ENCODE measurements at regions not wholly inside any gene's neighbourhood (a gene's known extent, or its start where the extent isn't known, plus 50 kb on each side); places are given as distances from the start of the nearest gene placed in this dataset.
"Not testable (repeated sequence)": the region's sequence is repeated elsewhere in the genome, so short reads cannot be mapped to it uniquely, and the experiment has no call there.

DNA sequence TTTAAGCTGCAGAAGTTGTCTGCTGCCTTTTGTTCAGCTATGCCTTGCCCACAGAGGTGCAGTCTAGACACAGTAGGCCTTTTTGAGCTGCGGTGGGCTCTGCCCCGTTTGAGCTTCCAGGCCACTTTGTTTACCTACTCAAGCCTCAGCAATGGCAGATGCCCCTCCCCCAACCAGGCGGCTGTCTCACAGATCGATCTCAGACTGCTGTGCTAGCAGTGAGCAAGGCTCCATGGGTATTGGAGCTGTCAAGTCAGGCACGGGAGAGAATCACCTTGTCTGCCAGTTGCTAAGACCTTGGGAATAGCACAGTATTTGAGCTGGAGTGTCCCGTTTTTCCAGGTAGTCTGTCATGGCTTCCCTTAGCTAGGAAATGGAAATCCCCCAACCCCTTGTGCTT is 587.8 kb upstream of the CLINT1 start:
- not testable (repeated sequence) for DNase-seq (ENCODE audit: low read depth)

DNA sequence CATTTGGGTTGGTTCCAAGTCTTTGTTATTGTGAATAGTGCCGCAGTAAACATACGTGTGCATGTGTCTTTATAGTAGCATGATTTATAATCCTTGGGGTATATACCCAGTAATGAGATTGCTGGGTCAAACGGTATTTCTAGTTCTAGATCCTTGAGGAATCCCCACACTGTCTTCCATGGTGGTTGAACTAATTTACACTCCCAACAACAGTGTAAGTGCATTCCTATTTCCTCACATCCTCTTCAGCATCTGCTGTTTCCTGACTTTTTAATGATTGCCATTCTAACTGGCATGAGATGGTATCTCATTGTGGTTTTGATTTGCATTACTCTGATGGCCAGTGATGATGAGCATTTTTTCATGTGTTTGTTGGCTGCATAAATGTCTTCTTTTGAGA is 580.3 kb upstream of the CLINT1 start:
- not testable (repeated sequence) for DNase-seq (ENCODE audit: low read depth)

DNA sequence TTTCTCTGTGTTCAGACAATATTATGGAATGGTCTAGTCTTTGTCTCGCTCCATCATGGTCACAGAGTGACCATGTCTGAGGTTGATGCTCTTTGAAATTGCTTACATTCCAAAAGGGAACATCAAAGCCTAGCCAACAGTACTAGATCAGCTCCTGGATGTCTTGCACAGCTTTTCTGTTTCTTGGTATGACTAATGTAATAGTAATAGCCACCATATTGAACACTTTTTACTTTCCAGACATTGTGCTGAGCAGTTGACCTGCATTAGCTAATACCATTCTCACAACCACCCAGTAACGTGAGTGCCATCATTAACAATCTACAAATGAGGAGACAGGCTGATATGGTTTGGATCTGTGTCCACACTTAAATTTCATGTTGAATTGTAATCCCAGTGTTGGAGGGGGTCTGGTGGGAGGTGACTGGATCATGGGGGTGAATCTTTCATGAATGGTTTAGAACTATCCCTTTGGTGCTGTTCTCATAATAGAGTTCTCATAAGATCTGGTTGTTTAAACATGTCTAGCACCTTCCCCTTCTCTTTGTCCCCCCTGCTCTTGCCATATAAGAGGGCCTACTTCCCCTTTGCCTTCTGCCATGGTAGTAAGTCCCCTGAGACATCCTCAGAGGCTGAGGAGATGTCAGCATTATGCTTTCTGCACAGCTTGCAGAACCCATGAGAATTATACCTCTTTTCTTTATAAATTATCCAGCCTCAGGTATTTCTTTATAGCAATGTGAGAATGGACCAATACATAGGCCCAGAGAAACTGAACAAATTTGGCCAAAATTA is 577.5 kb upstream of the CLINT1 start:
- no peak for DNase-seq (ENCODE audit: low read depth)

DNA sequence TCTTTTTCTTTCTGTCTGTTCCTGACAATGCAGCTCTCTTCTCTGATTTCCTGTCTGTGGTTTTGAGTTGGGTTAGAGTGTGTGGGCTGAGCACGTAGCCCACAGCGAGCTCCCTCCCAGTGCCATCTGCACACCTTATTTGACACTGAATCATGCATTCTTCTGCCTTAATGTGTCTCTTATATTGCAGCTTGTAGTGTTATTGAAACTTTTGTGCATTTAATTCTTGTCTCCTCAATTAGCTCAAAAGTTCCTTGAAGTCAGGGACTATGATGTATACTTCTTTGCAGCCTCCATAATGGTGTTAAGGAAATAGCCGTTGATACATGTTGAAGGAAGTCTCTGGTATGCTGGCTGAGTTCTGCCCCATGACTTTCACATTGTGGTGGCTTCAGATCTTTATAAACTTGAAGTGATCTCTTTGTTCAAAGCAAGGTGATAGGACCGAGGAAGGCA is 576.2 kb upstream of the CLINT1 start:
- no peak for DNase-seq (ENCODE audit: low read depth)

DNA sequence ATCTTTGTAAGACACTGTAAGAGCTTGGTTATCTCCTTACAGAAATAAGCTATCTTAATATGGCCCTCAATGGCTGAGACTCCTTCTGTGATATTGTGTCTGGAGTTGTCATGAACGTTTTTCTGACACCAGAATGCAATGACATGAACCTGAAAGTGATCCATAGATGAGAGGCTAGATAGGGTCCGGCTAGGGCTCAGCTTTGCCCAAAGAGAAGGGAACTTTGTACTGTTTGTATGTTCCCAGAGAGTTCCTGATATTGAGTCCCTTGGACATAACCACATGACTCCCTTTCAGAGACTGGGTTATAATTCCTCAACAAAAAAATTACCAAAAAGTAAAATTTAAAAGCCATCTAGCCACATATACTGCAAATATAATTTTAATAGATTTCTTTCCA is 575.8 kb upstream of the CLINT1 start:
- DNase-seq (ENCODE audit: low read depth), result no peak

DNA sequence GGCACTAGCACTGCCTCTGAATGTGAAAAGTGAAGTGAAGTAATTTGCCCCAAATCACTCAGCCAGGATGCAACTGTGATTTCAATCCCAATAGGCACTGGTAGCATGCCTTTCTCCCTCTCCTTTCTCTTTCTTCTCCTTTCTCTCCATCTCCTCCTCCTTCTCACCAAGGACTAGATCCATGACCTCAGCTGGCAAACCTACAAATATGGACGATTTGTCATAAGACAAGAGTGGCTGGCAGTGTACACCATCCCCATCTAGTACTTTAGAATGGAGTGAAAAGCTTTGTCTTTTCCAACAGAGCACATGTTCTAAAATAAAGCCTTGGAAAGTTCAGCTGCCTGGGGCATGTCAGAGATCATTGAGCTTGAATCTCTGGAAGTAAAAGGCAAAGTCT is 574.7 kb upstream of the CLINT1 start:
- DNase-seq (ENCODE audit: low read depth), result no peak

DNA sequence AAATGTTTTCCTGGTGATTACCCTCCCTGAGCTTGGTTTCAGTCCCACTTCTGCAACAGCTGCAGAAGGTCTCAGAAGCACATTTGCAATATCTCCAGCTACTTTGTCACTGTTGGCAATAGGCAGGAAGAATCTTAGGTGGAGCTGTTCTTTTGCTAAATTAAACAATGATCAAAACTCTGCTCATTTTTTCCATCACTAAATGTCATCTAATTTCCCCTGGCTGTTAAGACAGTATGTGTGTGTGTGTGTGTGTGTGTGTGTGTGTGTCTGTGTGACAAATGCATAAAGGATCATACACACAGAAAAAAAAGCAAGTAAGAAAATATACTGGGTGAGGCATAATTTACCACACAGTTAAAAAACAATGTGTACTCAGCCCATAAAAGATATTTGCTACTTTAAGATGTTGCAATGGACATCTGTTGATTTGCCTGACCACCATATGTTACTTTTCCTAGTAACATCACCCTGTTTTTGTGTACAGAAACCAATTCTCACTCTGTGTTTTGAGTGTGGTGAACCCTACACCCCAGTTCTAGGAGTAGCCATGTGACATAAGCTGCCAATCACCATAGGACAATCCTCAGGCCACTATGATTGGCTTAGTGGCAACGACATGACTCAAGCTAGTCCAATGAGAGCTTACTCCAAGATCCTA is 572.6 kb upstream of the CLINT1 start:
- no peak for DNase-seq (ENCODE audit: low read depth)

DNA sequence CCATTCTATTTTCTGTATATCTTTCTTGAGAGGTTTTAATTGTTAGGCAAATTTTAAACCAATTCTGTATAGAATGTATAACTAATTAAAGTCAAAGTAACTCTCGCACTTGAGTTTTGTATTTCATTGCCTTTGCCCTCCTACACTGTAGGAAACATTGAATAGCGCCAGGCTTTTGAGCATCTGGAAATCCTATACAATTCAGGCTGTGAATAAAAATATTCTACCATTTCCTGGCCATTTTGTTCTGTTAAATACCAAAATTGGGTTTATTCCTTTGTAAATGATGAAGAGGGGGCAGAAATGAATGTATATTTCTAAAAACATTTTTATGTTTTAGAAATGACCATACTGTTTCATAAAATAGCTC is 571.8 kb upstream of the CLINT1 start:
- no peak for DNase-seq (ENCODE audit: low read depth)

DNA sequence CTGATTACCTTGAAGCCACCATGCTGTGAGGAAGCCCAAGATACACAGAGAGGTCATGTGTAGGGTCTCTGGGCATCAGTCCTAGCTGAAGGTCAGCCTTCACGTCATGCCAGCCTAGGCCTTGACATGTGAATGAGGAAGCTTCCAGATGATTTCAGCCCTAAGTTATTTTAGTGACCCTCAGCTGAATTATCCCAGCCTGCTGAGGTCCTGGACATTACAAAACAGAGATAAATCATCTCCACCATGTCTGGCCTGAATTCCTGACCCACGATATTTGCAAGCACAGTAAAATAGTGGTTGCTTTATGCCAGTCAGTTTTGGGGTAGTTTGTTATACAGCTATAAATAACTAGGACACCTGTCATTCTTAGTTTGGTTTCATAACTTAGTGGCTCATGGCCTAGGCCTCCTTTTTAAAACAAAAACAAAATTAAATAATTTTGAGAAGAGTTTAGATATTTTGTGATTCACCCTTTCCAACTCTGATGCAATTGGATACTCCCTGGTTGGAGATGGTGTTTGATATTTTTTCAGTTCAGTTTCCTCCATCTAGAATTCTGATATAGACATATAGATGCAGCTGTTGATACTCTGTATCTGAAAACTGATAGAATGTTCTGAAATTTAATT is 571.3 kb upstream of the CLINT1 start:
- DNase-seq (ENCODE audit: low read depth), result no peak

DNA sequence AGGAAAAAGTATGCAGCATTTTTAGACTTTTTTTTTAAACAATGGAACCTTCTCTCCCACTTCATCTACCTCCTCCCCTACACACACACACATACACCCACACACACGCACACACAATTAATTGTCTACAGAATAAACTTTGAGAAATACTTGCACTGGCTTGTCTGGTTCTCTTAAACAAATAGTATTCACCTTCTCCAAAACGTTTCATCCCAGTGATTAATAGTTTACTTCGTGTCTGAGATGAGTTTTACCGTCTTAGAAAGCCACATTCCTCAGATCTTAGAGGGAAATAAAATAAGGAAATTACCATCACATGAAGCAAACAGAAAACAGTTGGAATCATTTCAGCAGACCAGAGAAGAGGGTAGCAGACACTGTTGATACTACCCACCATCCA is 570.6 kb upstream of the CLINT1 start:
- no peak for DNase-seq (ENCODE audit: low read depth)

DNA sequence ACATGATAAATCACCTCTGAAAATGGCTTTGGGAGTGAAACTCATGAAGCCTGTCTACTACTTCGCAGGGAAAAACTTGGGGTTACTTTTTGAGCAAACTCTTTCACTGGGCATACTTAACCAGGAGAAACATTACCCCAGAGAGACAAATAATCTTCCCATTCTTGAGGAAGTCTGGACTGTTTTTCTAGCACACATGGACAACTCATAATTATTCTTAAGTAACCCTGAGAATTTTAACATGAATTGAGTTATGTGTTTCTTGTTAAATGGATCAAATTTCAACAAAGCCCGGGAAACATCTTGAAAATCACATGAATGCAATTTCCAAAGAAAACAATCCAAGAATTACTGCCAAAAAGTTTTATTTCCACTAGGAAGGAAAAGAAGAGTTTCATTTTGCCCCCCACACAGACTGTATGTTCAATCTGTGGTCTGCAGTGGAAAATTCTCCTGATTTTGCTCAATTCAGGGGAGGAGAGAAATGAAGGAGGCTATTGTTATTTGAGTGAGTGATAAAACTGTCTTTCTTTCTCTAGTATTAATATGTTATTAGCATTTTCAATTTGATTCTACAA is 564.8 kb upstream of the CLINT1 start:
- DNase-seq (ENCODE audit: low read depth), result no peak

DNA sequence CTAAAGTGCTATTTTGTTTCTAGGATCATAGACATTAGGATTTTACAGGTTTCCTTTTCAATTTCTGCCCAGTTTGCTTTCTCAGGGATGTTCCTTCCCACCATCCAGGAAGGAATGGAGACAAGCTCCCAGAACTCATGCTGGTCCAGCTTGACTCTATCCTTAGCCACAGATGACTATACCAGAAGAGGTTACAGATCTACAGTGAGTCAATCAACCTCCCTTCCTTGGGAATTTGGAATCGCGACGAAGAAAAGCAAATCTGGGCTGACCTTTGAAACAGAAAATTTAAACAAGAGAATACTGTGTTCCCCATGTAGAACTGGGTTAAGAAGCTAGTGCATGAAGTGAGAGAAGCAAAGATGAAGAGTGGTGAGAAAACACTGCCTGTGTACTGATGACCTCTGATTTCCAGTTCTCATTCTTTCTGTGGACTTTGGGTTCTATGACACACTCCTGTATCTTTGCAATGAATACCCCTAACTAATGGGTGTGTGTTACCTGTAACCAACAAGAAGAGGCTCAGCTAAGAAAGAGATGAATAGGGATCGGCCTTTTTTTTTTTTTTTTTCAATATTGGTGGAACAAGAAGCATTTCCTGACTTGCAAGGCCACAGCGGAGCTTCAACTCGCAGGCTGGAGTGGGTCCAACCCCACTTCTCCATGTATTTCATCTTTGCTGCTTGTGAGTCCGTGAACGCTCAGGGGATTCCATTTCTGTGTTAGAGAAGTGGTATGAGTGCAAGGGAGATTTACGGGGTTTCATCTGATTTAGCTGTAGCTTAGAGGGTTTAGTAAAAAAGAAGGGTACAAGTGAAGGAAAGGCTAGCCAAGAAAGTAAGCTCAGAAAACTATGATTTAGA is 563.9 kb upstream of the CLINT1 start:
- DNase-seq (ENCODE audit: low read depth), result no peak

DNA sequence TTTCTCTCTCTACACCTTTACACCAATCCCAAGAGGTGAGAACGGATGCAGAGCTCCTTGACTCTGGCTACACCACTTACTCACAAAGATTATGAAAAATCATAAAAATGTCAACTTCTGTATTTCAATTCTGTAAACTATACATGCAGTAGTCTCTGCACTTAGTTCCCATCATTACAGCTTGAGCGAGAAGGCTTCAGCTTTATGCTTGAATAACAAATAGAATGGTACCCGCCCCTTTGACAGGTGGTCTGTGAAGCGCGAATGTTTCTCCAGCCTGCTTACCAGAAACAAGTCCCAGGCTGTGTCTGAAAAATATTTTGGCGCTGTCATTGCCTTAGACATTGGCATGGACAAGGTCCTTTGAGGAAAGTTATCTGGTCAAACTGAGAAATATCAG is 562.4 kb upstream of the CLINT1 start:
- DNase-seq (ENCODE audit: low read depth), result no peak

DNA sequence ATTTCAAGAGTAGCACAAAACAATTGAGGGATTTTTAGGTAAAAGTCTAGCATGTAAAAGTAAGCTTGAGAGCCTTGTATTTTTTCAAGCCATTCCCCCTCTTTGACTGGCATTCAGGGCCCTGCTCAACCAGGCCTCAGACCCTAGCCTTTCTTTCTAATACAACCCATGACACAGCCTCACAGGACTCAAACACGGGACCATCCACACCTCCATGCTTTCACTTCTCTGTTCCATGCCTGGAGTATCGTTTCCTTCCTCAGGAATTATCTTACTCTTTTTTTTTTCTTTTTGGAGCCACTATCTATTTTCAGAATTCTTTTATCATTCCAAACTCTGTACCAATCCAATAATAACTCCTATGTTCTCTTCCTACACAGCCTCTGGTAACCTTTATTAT is 560.2 kb upstream of the CLINT1 start:
- no peak for DNase-seq (ENCODE audit: low read depth)

DNA sequence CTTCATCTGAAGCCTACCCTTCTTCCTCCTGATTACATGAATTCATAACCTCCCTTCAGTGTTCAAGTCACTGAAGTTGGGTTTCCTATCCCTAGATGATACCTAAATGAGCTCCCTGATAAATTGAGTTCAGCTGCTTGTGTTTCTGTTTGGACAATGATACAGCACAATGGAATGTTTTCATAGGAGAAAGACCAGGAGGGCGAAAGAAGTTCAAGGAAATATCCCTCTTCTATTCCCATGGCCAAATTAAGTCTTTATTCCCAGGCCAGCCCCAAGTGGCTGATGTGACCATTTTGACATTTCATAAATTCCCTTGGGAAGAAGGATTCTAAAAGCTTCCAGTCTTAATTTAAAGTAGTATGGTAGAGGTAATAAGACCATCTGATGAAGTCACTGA is 555.8 kb upstream of the CLINT1 start:
- peak; percentile 50 for DNase-seq (ENCODE audit: low read depth)

DNA sequence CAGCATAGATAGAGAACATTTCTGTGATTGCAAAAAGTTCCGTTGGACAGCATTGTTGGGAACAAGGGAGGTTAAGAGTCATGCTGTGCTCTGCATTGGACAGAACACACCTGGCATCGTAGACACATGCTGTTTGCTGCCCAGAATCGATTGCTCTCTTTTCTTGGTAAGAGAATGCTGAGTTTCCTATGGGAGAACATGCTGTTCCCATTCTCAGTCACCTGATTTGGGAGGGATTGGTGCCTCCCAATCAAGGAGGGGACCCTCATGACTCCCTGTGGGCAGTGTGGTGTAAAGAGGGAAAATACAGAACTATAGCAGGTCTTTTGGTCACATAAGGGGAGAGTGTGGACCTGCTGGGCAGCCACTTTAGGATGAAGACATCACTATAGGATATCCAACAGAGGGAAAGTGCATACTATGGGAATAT is 555.4 kb upstream of the CLINT1 start:
- no peak for DNase-seq (ENCODE audit: low read depth)

DNA sequence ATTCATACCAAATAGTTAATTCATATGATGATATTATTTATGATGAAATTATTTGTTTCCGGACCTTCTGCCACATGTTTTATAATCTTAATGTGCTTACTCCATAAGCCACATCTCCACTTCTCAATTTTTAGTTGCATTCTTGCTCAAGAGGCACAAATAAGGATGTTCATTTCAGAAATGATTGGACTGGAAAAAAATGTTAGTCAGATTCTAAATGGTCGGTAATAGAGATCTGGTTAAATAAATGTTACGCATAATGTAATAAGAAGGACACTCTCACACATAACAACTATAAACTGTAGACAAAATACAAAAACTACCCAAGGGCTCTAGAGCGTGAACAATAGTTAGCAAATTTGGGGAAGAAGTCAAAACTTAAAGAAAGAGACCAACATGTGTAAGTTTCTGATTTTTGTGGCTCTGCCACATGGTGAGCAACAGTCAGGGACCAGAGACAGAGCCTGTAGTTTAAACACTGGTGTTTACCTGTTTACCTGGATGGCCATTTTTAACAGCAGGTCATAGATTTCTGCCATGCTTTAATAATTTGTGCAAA is 554.3 kb upstream of the CLINT1 start:
- no peak for DNase-seq (ENCODE audit: low read depth)

DNA sequence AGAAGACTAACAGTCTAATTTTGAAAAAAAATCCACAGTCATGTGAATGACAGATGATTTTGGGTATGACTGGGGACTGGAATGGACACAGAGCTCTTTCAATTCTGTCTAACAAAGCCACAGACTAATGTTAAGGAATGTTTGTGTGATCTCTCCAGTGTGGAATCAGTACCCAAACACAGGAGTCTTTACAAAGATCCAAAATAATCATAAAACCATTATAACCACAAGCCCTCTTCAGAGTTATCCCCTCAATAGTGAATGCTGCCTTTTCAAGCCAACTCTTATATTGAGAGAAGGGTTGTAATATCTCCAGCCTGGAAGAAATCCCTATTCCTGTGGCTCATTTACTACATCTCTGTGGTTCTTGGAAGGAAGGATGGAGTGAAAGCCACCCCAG is 552.0 kb upstream of the CLINT1 start:
- no peak for DNase-seq (ENCODE audit: low read depth)

DNA sequence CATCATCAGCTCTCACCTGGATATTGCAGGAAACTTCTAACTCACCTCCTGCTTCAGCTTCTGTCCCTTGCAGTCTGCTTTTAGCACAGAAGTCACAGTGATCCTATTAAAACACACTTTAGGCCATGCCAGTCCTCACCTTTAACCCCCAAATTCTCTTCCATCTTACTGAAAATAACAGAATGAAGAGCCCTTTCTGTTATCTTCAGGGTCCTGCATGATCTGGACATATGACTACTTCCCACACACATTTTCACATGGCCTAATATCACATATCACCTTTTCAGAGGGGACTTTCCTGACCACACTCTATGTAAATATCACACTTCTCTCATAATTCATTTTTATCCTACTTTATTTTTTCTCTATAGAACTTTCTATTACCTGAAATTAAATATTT is 550.6 kb upstream of the CLINT1 start:
- no peak for DNase-seq (ENCODE audit: low read depth)

DNA sequence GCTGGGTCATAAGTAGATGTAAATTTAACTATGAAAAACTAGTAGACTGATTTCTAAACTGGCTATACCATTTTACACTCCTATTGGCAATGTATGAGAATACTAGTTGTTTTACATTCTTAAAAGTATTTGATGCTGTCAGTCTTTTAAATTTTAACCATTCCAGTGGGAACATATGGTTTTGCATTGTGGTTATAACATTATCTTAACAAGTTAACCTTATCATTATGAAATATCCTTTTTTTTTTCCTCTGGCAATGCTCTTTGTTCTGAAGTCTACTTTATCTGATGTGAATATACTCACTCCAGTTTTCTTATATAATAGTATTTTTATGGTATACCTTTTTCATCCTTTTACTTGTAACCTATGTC is 548.9 kb upstream of the CLINT1 start:
- DNase-seq (ENCODE audit: low read depth), result no peak

DNA sequence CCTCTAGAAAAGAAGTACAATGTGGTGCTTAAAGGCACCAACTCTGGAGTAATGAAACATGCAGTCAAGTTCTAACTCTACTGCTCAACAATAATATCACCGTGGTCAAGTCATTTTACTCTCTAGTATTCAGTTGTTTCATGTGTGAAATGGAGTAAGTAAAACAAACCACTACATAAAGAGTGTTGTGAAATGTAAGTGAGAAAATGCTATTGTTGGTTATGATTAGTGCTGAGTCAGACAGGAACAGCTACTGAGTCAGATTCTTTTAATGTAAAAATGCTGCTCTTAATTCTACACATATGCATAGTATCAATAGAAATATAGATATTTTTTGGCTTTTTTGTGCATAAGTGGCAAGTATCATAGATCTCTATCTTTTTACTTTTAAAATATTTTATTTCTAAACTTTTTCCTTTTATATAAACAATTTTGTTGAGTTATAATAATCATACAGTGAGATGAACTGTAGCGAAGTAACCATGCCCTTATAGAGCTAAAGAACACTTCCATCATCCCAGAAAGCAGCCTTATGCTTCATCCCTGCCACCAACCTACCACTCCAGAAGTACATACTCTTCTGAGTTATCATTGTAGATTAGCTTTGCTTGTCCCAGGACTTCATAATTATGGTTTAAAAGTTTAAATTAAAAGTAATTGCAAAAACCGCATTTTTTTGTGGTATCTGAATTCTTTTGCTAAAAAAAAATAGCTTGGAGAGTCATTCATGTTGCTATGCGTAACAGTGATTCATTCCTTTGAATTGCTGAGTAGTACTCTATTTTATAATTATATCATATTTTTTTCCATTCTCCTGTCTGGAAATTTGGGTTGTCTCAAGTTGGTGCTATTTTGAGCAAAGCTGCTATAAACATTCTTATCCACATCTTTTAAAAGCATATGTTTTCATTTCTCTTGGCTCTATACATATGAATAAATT is 548.2 kb upstream of the CLINT1 start:
- DNase-seq (ENCODE audit: low read depth), result peak; percentile 74
